ENCODE measurements at regions not wholly inside any gene's neighbourhood (a gene's known extent, or its start where the extent isn't known, plus 50 kb on each side); places are given as distances from the start of the nearest gene placed in this dataset.

DNA sequence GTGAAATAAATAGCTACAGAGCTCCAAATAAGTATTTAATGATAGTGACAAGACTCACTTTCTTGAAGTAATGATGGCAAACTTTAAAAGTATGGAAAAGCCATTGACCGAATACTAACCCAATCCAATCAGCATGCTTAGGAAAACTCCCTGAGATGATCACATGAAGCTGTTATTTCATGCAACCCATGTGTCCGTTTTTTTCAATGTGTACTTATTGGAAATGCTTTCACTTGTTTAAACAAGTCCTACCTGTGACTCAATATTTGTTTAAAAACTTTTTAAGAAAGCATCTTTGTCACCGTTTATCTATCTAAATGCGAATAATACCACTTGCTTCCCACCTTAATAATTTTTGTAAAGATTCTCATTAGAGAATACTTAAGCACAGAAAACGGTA, 185.8 kb downstream of the NRIP1 start:
- TF ChIP-seq, protein P1, sequence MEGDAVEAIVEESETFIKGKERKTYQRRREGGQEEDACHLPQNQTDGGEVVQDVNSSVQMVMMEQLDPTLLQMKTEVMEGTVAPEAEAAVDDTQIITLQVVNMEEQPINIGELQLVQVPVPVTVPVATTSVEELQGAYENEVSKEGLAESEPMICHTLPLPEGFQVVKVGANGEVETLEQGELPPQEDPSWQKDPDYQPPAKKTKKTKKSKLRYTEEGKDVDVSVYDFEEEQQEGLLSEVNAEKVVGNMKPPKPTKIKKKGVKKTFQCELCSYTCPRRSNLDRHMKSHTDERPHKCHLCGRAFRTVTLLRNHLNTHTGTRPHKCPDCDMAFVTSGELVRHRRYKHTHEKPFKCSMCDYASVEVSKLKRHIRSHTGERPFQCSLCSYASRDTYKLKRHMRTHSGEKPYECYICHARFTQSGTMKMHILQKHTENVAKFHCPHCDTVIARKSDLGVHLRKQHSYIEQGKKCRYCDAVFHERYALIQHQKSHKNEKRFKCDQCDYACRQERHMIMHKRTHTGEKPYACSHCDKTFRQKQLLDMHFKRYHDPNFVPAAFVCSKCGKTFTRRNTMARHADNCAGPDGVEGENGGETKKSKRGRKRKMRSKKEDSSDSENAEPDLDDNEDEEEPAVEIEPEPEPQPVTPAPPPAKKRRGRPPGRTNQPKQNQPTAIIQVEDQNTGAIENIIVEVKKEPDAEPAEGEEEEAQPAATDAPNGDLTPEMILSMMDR (IDR thresholded peaks at IDR 0.05) = no peak
- TF ChIP-seq POLR2A (IDR thresholded peaks at IDR 0.05) = no peak
- no peaks in the 10 kb centered on the region for H3K27me3 ChIP-seq
- H3K4me1 ChIP-seq = peaks cover 7% of the 10 kb centered on the region
- no peak overlapping the region for H3K4me3 ChIP-seq
- no peak for DNase-seq
- intact Hi-C loops (cut with DNase I; ENCODE audit: low total_unique reads) = no loop called here
- no peaks in the 10 kb centered on the region for H3K36me3 ChIP-seq (ENCODE audit: low read depth, missing control alignments)
- WGBS, 2 donors = 89 to 91% methylated on average over 5 of the region's 5 CpGs
- H3K27ac ChIP-seq = no peak overlapping the region
- H3K9me3 ChIP-seq = no peaks in the 10 kb centered on the region

DNA sequence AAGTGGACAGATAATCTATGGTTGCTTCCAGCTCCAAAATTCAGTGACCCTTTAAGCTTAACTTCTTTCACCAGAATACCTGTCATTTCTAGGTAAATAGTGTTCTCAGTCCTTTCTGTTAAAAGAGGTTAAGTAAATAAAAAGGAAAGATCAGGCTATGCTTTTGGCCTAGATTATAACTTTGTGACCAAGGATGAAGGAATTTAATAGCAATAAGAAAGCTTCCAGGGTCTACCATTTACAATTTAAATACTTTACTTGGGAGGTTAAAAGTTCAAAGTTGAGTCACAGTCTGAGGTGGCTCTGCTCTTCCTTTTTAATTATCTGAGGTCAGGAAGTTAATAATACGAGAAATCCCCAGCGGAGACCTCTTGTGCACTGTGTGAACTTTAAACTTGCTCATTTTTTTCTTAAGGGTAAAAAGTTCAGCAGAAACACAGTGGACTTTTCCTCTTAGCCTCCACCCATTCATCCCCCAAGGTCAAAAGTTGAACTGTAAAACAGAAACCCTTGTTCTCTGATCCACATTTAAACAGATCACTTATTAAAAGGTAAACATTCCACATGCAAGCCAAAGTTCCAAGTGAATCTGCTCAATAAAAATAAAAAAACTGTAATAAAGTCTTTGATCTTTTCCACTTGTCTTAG, 187.1 kb downstream of the NRIP1 start:
- no peaks in the 10 kb centered on the region for H3K36me3 ChIP-seq (ENCODE audit: low read depth, missing control alignments)
- no peak for DNase-seq
- no peak overlapping the region for H3K27ac ChIP-seq
- intact Hi-C loops (cut with DNase I; ENCODE audit: low total_unique reads) = no loop called here
- no peaks in the 10 kb centered on the region for H3K9me3 ChIP-seq
- no peak overlapping the region for H3K4me3 ChIP-seq
- TF ChIP-seq POLR2A (IDR thresholded peaks at IDR 0.05) = no peak
- TF ChIP-seq, protein P1 (IDR thresholded peaks at IDR 0.05) = no peak
- H3K4me1 ChIP-seq = peaks cover 7% of the 10 kb centered on the region
- H3K27me3 ChIP-seq = no peaks in the 10 kb centered on the region
- 26 to 50% methylated on average over 2 of the region's 2 CpGs for WGBS, 2 donors

DNA sequence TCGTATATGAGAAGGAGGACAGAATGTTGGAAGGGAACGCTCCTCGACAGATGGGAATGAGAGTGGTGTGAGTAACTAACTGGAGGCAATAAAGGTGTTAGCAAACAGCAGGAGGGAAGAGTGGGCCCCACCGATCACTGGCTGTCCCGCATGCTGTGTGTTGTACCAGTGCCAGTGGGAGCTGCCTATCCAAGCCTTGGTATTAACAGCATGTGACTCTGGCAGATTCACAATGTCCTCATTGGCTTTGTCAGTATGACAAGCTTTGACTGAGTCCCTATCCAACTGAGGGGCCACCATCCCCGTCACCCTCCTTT, 188.3 kb downstream of the NRIP1 start:
- DNase-seq = no peak
- H3K27ac ChIP-seq = no peak overlapping the region
- 94 to 96% methylated on average over 6 of the region's 6 CpGs for WGBS, 2 donors
- intact Hi-C loops (cut with DNase I; ENCODE audit: low total_unique reads) = no loop called here
- no peak for TF ChIP-seq POLR2A (IDR thresholded peaks at IDR 0.05)
- TF ChIP-seq, protein P1 (IDR thresholded peaks at IDR 0.05) = no peak
- no peaks in the 10 kb centered on the region for H3K9me3 ChIP-seq
- no peak overlapping the region for H3K4me3 ChIP-seq
- peaks cover 7% of the 10 kb centered on the region for H3K4me1 ChIP-seq
- H3K36me3 ChIP-seq (ENCODE audit: low read depth, missing control alignments) = no peaks in the 10 kb centered on the region
- no peaks in the 10 kb centered on the region for H3K27me3 ChIP-seq

DNA sequence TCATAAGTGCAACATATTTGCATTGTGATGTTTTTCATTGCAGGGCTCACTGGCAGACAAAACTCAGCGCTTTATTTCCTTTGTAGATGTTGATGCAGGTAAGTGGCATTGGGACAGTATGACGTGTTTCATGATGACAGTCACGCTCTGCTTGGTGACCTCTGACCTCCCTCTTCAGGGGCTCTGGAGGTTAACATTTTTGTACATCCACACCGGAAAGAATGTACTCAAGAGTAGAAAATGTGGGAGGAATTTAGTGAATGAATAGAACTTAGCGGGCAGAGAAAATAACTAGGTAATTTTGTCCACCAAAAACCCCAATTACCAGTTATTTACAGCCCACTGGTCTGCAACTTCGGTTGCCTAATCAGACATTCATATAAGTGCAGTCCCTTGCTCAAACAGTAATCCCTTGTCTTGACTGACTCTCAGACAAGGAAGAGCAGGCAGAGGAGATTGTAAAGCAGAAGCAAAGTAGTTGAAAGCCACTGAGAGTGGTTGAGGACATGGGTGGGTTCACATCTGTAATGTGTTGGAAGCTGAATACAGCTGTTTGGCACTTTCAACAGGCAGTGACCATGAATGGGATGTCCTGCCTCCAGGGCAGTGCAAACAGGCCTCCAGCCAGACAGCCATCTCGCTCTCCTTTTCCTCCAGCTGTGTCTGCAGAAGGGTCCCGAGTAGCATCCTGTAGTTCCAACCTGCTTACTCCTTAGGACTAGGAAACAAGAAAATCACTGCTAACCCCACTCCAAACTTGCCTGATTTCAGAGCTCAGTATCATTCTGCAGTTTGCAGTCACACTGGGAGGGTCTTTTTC, 188.9 kb downstream of the NRIP1 start:
- 69 to 71% methylated on average over 8 of the region's 8 CpGs for WGBS, 2 donors
- peaks cover 7% of the 10 kb centered on the region for H3K4me1 ChIP-seq
- intact Hi-C loops (cut with DNase I; ENCODE audit: low total_unique reads) = no loop called here
- H3K27me3 ChIP-seq = no peaks in the 10 kb centered on the region
- H3K36me3 ChIP-seq (ENCODE audit: low read depth, missing control alignments) = no peaks in the 10 kb centered on the region
- no peak for DNase-seq
- no peak overlapping the region for H3K4me3 ChIP-seq
- H3K9me3 ChIP-seq = no peaks in the 10 kb centered on the region
- TF ChIP-seq, protein P1 (IDR thresholded peaks at IDR 0.05) = no peak
- TF ChIP-seq POLR2A (IDR thresholded peaks at IDR 0.05) = no peak
- H3K27ac ChIP-seq = no peak overlapping the region
